B cell (primary cell): ENCODE measurements at regions not wholly inside any gene's neighbourhood (a gene's known extent, or its start where the extent isn't known, plus 50 kb on each side); places are given as distances from the start of the nearest gene placed in this dataset.

Source experiments
- CTCF ChIP-seq: fragments of 200-600 bp; IDR thresholded peaks from one replicate; pipeline ENCODE4 v1.8.0; 2022; ENCODE audit warnings: antibody characterized with exemption, mild to moderate bottlenecking
- EZH2 ChIP-seq: IDR thresholded peaks from 2 replicates; pipeline ENCODE4 v1.6.1; 2012; ENCODE audit warnings: borderline replicate concordance, low read depth, mild to moderate bottlenecking, moderate library complexity, low read length; ENCODE audit not compliant: insufficient read depth, poor library complexity, severe bottlenecking

GRCh38 chr3:72175296-72175858 lies 390.4 kb upstream of the PROK2 start:
- no peak for TF ChIP-seq CTCF
- no peak for TF ChIP-seq EZH2
